Pancreas (tissue), 10 donors: ENCODE measurements at regions not wholly inside any gene's neighbourhood (a gene's known extent, or its start where the extent isn't known, plus 50 kb on each side); places are given as distances from the start of the nearest gene placed in this dataset.
A peak's percentile ranks its signal among the peaks of the same experiment; 100 is the strongest.

Experiments used
- ATAC-seq, 4 donors: fragments of 200-7000 bp; cut with Tn5 transposase; one replicate each; pipeline versions ENCODE4 v1.8.0 to v1.9.1; 2020; ENCODE audit warnings: mild to moderate bottlenecking in 4 of 4, moderate library complexity in 4 of 4
- DNase-seq, 6 donors: peaks; one replicate each; pipeline ENCODE4 v3.0.0-alpha.2; 2020
- FAIRE-seq: peaks from 2 replicates; lab custom pipeline; 2012; peaks lifted over from hg19 to GRCh38; lab: Jason Lieb, UNC
- H3K27ac ChIP-seq, 4 donors: fragments of 200-600 bp; sonication (generic); 1 replicate in 3 of 4; 2 replicates in 1 of 4; pipeline versions ENCODE4 v1.5.0 to v1.8.0; 2020
- H3K27me3 ChIP-seq, 4 donors: fragments of 200-600 bp; one replicate each; pipeline ENCODE4 v1.8.0; 2021
- H3K36me3 ChIP-seq, 3 donors: fragments of 200-600 bp; sonication (generic) in 1 of 3; one replicate each; pipeline versions ENCODE4 v1.5.0 to v1.8.0; 2020 to 2021
- H3K4me1 ChIP-seq, 3 donors: fragments of 200-600 bp; one replicate each; pipeline ENCODE4 v1.8.0; 2021
- H3K4me3 ChIP-seq, 4 donors: fragments of 200-600 bp; sonication (generic) in 2 of 4; one replicate each; pipeline versions ENCODE4 v1.5.0 to v1.8.0; 2020 to 2021
- H3K9me3 ChIP-seq, 4 donors: fragments of 200-600 bp; one replicate each; pipeline ENCODE4 v1.8.0; 2021
- WGBS, 2 donors: extraction: QIAGEN DNeasy Blood & Tissue Kit; methylation state at CpG; one replicate each; pipeline ENCODE4 v1.1.7; 2013; 5-methylcytosine and 5-hydroxymethylcytosine counted together
- intact Hi-C, 3 donors: fragments of 100-400 bp; cut with DNase I; formaldehyde crosslinking; loops; one replicate each; pipeline versions ENCODE4 v1.11.1 to v1.14.2; 2022
- TF ChIP-seq, protein P1 (sequence below), 4 donors: fragments of 200-600 bp; sonication (generic) in 3 of 4; IDR thresholded peaks; one replicate each; pipeline versions ENCODE4 v1.5.0 to v1.8.0; 2021; ENCODE audit warnings: antibody characterized with exemption in 4 of 4
- donor health status: healthy with polysubstance abuse.
- donor health status: DM: no; HTN: no; CAD: no; lungs with moderate emphysema.
- donor health status: DM: no; HTN: no; CAD: no.
- donor health status: control.
- donor health status: control.
- donor health status: Bipolar disorder and iron deficiency.
- donor health status: DM: yes; HTN: yes; CAD: no.
- donor health status: DM: no; HTN: no; CAD: no.
- donor health status: DM: no; HTN: no; CAD: no.
- donor health status: DM: yes; HTN: yes; CAD: no.

DNA sequence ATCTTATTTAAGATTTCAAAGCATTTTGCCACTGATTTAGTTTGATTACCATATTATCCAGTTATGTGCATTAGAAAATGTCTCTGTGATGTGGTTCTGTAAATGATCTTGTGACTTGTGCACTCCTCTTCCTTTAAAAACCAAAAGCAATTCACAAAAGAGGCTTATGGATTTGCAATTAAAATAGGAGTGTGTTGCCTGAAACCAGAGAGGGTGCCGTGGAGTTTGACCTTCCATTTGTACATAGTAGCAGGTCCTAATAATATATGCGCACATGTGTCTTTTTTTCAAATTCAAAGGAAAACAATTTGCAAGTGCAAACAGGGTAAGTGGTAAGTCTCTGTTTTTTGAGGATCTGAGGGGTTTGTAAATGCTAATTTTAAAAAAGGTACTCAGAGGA is 470.9 kb downstream of the VRK1 start:
- Histone ChIP-seq H3K4me1 (no peaks in the 10 kb centered on the region), H3K36me3 (no peaks in the 10 kb centered on the region), H3K27ac (no peak overlapping the region), H3K27me3 (peaks cover 0 to 8% (median 0%) of the 10 kb centered on the region in 4 donors), H3K4me3 (no peak overlapping the region), H3K9me3 (no peaks in the 10 kb centered on the region)
- TF ChIP-seq, protein P1, sequence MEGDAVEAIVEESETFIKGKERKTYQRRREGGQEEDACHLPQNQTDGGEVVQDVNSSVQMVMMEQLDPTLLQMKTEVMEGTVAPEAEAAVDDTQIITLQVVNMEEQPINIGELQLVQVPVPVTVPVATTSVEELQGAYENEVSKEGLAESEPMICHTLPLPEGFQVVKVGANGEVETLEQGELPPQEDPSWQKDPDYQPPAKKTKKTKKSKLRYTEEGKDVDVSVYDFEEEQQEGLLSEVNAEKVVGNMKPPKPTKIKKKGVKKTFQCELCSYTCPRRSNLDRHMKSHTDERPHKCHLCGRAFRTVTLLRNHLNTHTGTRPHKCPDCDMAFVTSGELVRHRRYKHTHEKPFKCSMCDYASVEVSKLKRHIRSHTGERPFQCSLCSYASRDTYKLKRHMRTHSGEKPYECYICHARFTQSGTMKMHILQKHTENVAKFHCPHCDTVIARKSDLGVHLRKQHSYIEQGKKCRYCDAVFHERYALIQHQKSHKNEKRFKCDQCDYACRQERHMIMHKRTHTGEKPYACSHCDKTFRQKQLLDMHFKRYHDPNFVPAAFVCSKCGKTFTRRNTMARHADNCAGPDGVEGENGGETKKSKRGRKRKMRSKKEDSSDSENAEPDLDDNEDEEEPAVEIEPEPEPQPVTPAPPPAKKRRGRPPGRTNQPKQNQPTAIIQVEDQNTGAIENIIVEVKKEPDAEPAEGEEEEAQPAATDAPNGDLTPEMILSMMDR (IDR thresholded peaks at IDR 0.05): no peak
- ATAC-seq: no peak
- no peak for DNase-seq
- intact Hi-C loops: no loop called here
- WGBS, 2 donors: 35 to 37% methylated on average over 2 of the region's 2 CpGs
- FAIRE-seq: no peak

DNA sequence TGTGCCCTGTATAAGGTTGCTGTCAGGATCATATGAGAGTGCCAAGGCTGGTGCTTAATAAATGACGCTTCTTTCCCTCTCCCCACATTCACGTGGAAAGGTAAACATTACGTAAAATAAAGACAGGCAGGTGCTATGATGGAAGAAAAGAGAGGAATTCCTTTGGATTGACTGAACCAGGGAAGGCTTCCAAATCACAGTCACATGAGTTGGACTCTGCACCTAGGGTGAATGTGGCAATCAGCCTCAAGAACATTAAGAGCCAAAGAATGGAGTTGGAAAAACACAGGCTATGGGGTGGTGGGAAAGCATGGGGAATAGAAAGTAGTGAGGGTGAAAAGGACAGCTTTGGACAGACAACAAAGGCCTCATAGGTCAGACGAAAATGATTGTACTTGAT is 473.1 kb downstream of the VRK1 start:
- no peak for FAIRE-seq
- ATAC-seq: peak in 1 of 4 donors; percentile 55
- intact Hi-C loops: no loop called here
- Histone ChIP-seq H3K27me3 (peaks cover 0 to 8% (median 3%) of the 10 kb centered on the region in 4 donors), H3K4me3 (no peak overlapping the region), H3K9me3 (no peaks in the 10 kb centered on the region), H3K27ac (no peak overlapping the region), H3K36me3 (no peaks in the 10 kb centered on the region), H3K4me1 (no peaks in the 10 kb centered on the region)
- DNase-seq: no peak
- WGBS, 2 donors: 19 to 23% methylated on average over 4 of the region's 4 CpGs
- TF ChIP-seq, protein P1 (IDR thresholded peaks at IDR 0.05): no peak

DNA sequence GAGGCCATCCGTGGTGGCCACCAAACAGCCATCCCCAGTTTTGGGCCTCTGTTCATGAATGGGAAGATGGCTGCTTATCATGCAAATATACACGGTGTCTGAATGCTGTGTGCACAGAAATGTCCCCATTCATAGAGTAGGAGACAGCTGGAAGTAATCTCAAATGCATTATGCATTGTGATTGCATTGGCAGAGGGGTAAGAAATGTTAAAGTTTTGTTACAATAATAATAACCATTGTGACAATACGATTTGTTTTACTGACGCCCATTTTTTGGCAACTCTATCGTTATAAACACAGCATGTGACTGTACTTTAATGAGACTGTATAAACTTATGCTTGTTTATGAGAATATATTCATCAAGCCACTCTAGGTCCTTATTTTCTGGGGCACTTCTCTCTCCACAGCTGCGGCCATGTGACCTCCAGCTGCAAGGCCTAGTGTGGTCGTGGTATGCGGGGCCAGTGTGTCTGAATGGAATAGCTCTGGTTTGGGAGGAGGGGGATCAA is 474.3 kb downstream of the VRK1 start:
- Histone ChIP-seq H3K27ac (no peak overlapping the region), H3K9me3 (no peaks in the 10 kb centered on the region), H3K4me3 (no peak overlapping the region), H3K27me3 (peaks cover 0 to 8% (median 3%) of the 10 kb centered on the region in 4 donors), H3K4me1 (no peaks in the 10 kb centered on the region), H3K36me3 (no peaks in the 10 kb centered on the region)
- intact Hi-C loops: no loop called here
- DNase-seq: no peak
- no peak for FAIRE-seq
- no peak for ATAC-seq
- 60 to 77% methylated on average over 8 of the region's 8 CpGs for WGBS, 2 donors
- TF ChIP-seq, protein P1 (IDR thresholded peaks at IDR 0.05): no peak

DNA sequence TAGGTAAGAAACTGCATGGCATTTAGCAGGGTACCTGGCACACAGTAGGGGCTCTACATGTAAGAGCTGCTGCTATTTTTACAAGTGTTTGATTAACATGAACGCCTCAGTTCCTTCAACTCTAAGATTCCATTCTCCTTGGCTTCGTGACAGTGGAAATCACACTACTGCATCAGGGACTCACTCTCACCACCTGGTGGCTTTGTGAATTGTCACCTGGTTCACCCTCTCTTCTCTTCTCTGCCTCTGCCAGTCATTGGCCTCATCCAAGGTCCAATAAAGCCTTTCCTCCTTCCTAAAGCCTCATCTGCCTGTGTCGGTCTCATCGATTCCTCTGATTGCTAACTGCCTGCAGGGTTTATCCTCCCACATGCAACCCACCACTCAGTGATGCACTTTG is 476.4 kb downstream of the VRK1 start:
- Histone ChIP-seq H3K27me3 (peaks cover 0 to 8% (median 3%) of the 10 kb centered on the region in 4 donors), H3K4me3 (no peak overlapping the region), H3K9me3 (no peaks in the 10 kb centered on the region), H3K4me1 (no peaks in the 10 kb centered on the region), H3K36me3 (no peaks in the 10 kb centered on the region), H3K27ac (no peak overlapping the region)
- ATAC-seq (no peak), DNase-seq (no peak), FAIRE-seq (no peak)
- TF ChIP-seq, protein P1 (IDR thresholded peaks at IDR 0.05): no peak
- 51 to 63% methylated on average over 4 of the region's 4 CpGs for WGBS, 2 donors
- intact Hi-C loops: no loop called here

DNA sequence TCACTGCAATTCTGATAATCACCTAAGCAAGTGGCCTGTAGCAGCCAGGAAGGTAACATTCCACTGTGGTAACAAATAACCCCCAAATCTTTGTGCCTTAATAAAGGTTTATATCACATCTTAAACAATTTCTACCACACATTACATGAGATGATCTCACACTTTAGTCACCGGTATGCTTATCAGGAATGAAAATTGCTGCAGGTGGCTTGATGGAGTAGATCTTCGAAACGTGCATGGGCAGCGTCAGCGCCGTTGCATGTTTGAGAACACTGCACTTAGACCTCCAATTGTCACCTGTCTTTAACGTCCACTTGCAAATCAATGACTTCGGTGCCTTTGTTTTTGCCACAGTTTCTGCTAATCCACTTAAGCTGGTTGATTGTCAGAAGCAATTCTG is 477.4 kb downstream of the VRK1 start:
- no peaks in the 10 kb centered on the region for H3K4me1 ChIP-seq
- intact Hi-C loops: no loop called here
- ATAC-seq (no peak), FAIRE-seq (no peak), DNase-seq (no peak)
- no peak overlapping the region for H3K4me3 ChIP-seq
- 44 to 47% methylated on average over 8 of the region's 8 CpGs for WGBS, 2 donors
- no peak overlapping the region for H3K27ac ChIP-seq
- H3K9me3 ChIP-seq: no peaks in the 10 kb centered on the region
- peaks cover 0 to 6% (median under 1%) of the 10 kb centered on the region in 4 donors for H3K27me3 ChIP-seq
- no peaks in the 10 kb centered on the region for H3K36me3 ChIP-seq
- TF ChIP-seq, protein P1 (IDR thresholded peaks at IDR 0.05): no peak
